GM19468 (cell line): ENCODE measurements at regions not wholly inside any gene's neighbourhood (a gene's known extent, or its start where the extent isn't known, plus 50 kb on each side); places are given as distances from the start of the nearest gene placed in this dataset.
"Not testable (repeated sequence)": the region's sequence is repeated elsewhere in the genome, so short reads cannot be mapped to it uniquely, and the experiment has no call there.

Experiments used
- ATAC-seq: cut with Tn5 transposase; IDR thresholded peaks from one replicate; pipeline ENCODE4 v1.9.1; 2021; ENCODE audit warnings: mild to moderate bottlenecking, moderate library complexity, moderate number of reproducible peaks; ENCODE audit not compliant: unreplicated experiment; ENCODE audit errors: extremely low read depth

GRCh38 chr6:9025796-9026394 is 590.5 kb upstream of the SLC35B3 start:
- ATAC-seq: no peak

GRCh38 chr6:9025228-9025627 is 589.9 kb upstream of the SLC35B3 start:
- ATAC-seq: no peak

GRCh38 chr6:9024246-9024645 is 588.9 kb upstream of the SLC35B3 start:
- ATAC-seq: not testable (repeated sequence)

GRCh38 chr6:9020001-9020400 is 584.7 kb upstream of the SLC35B3 start:
- ATAC-seq: no peak

GRCh38 chr6:9009931-9010330 is 574.6 kb upstream of the SLC35B3 start:
- ATAC-seq: no peak

- no peak for ATAC-seq
These were observed 571.7 kb upstream of the SLC35B3 start for GRCh38 chr6:9007027-9007426.

GRCh38 chr6:9002833-9003232 is 567.5 kb upstream of the SLC35B3 start:
- no peak for ATAC-seq

GRCh38 chr6:8995156-8995555 is 559.8 kb upstream of the SLC35B3 start:
- no peak for ATAC-seq

GRCh38 chr6:8993111-8993510 is 557.8 kb upstream of the SLC35B3 start:
- no peak for ATAC-seq

GRCh38 chr6:8991844-8992243 is 556.5 kb upstream of the SLC35B3 start:
- no peak for ATAC-seq

GRCh38 chr6:8990075-8990474 is 554.7 kb upstream of the SLC35B3 start:
- no peak for ATAC-seq

GRCh38 chr6:8983202-8983688 is 547.9 kb upstream of the SLC35B3 start:
- peak; percentile 91 for ATAC-seq

GRCh38 chr6:8982668-8983067 is 547.3 kb upstream of the SLC35B3 start:
- ATAC-seq: no peak

GRCh38 chr6:8973395-8973794 is 538.0 kb upstream of the SLC35B3 start:
- ATAC-seq: no peak

GRCh38 chr6:8969747-8970146 is 534.4 kb upstream of the SLC35B3 start:
- ATAC-seq: no peak

GRCh38 chr6:8958894-8959511 is 523.7 kb upstream of the SLC35B3 start:
- no peak for ATAC-seq

- no peak for ATAC-seq
These were observed 518.0 kb upstream of the SLC35B3 start for GRCh38 chr6:8953310-8953709.

GRCh38 chr6:8948733-8949132 is 513.4 kb upstream of the SLC35B3 start:
- no peak for ATAC-seq

- ATAC-seq: no peak
These were observed 512.6 kb upstream of the SLC35B3 start for GRCh38 chr6:8947900-8948299.

- no peak for ATAC-seq
These were observed 509.2 kb upstream of the SLC35B3 start for GRCh38 chr6:8944548-8944947.

GRCh38 chr6:8943073-8943472 is 507.7 kb upstream of the SLC35B3 start:
- no peak for ATAC-seq

- no peak for ATAC-seq
These were observed 506.2 kb upstream of the SLC35B3 start for GRCh38 chr6:8941577-8941976.
